H9 (cell line): ENCODE measurements at regions not wholly inside any gene's neighbourhood (a gene's known extent, or its start where the extent isn't known, plus 50 kb on each side); places are given as distances from the start of the nearest gene placed in this dataset.

Experiments used
- DNase-seq: peaks from one replicate; pipeline ENCODE4 v3.0.0-alpha.2; 2017
- H2AFZ ChIP-seq: one replicate; pipeline ENCODE4 v1.6.1; 2013; ENCODE audit warnings: mild to moderate bottlenecking, low read length, control low read depth, moderate library complexity
- H2AK5ac ChIP-seq: 2 replicates; pipeline ENCODE4 v1.6.1; 2013; ENCODE audit warnings: low read length, control low read depth, mixed read lengths; ENCODE audit not compliant: insufficient read length
- H2BK120ac ChIP-seq: one replicate; pipeline ENCODE4 v1.6.1; 2013; ENCODE audit warnings: low read depth, mild to moderate bottlenecking, low read length, control low read depth, inconsistent platforms; ENCODE audit not compliant: poor library complexity, severe bottlenecking
- H2BK12ac ChIP-seq: 2 replicates; pipeline ENCODE4 v1.6.1; 2013; ENCODE audit warnings: low read length, control low read depth, mixed read lengths, low read depth; ENCODE audit not compliant: insufficient read length
- H2BK15ac ChIP-seq: 2 replicates; pipeline ENCODE4 v1.6.1; 2013; ENCODE audit warnings: low read depth, low read length, control low read depth
- H2BK20ac ChIP-seq: one replicate; pipeline ENCODE4 v1.6.1; 2013; ENCODE audit warnings: low read depth, mild to moderate bottlenecking, low read length, control low read depth, inconsistent platforms; ENCODE audit not compliant: poor library complexity, severe bottlenecking
- H2BK5ac ChIP-seq: 2 replicates; pipeline ENCODE4 v1.6.1; 2013; ENCODE audit warnings: low read length, control low read depth, mixed read lengths; ENCODE audit not compliant: insufficient read length
- H3K14ac ChIP-seq: 2 replicates; pipeline ENCODE4 v1.6.1; 2013; ENCODE audit warnings: low read length, control low read depth; ENCODE audit not compliant: insufficient read depth
- H3K18ac ChIP-seq: 2 replicates; pipeline ENCODE4 v1.6.1; 2013; ENCODE audit warnings: low read depth, mild to moderate bottlenecking, mixed read lengths, low read length, control low read depth; ENCODE audit not compliant: insufficient read length
- H3K23ac ChIP-seq: 2 replicates; pipeline ENCODE4 v1.6.1; 2013; ENCODE audit warnings: low read length, control low read depth, mixed read lengths, low read depth; ENCODE audit not compliant: insufficient read length
- H3K23me2 ChIP-seq: 2 replicates; pipeline ENCODE4 v1.6.1; 2013; ENCODE audit warnings: low read depth, mild to moderate bottlenecking, mixed read lengths, low read length, control low read depth; ENCODE audit not compliant: insufficient read length, poor library complexity, severe bottlenecking
- H3K27ac ChIP-seq: 2 replicates; pipeline ENCODE4 v1.5.1; 2013; ENCODE audit warnings: low read length, control low read depth, mixed read lengths, low read depth; ENCODE audit not compliant: insufficient read length
- H3K27me3 ChIP-seq: 2 replicates; pipeline ENCODE4 v1.6.1; 2013; ENCODE audit warnings: low read length, control low read depth, inconsistent platforms; ENCODE audit not compliant: insufficient read depth
- H3K4ac ChIP-seq: 2 replicates; pipeline ENCODE4 v1.6.1; 2013; ENCODE audit warnings: low read depth, mild to moderate bottlenecking, control low read depth, inconsistent platforms, low read length, moderate library complexity
- H3K4me1 ChIP-seq: 2 replicates; pipeline ENCODE4 v1.6.1; 2013; ENCODE audit warnings: low read length, control low read depth, inconsistent platforms; ENCODE audit not compliant: insufficient read depth
- H3K4me2 ChIP-seq: 2 replicates; pipeline ENCODE4 v1.6.1; 2013; ENCODE audit warnings: low read length, control low read depth, mixed read lengths; ENCODE audit not compliant: insufficient read length, insufficient read depth
- H3K56ac ChIP-seq: 2 replicates; pipeline ENCODE4 v1.6.1; 2013; ENCODE audit warnings: low read depth, mild to moderate bottlenecking, mixed read lengths, low read length, control low read depth; ENCODE audit not compliant: insufficient read length
- H3K79me1 ChIP-seq: 2 replicates; pipeline ENCODE4 v1.6.1; 2013; ENCODE audit warnings: low read depth, mild to moderate bottlenecking, moderate library complexity, low read length, control low read depth, inconsistent platforms; ENCODE audit not compliant: insufficient read depth, poor library complexity, severe bottlenecking
- H3K79me2 ChIP-seq: 2 replicates; pipeline ENCODE4 v1.6.1; 2013; ENCODE audit warnings: low read length, control low read depth, inconsistent platforms; ENCODE audit not compliant: insufficient read depth
- H3K9ac ChIP-seq: 2 replicates; pipeline ENCODE4 v1.6.1; 2013; ENCODE audit warnings: low read length, control low read depth, mixed read lengths; ENCODE audit not compliant: insufficient read length; ENCODE audit errors: extremely low read depth
- H3K9me3 ChIP-seq: one replicate; pipeline ENCODE4 v1.6.1; 2013; ENCODE audit warnings: low read depth, low read length, inconsistent platforms; ENCODE audit not compliant: control insufficient read depth
- H3T11ph ChIP-seq: one replicate; pipeline ENCODE4 v1.6.1; 2013; ENCODE audit warnings: mild to moderate bottlenecking, low read length, control low read depth, inconsistent platforms
- H4K20me1 ChIP-seq: one replicate; pipeline ENCODE4 v1.6.1; 2013; ENCODE audit not compliant: control insufficient read depth, insufficient read length, insufficient read depth
- H4K5ac ChIP-seq: 2 replicates; pipeline ENCODE4 v1.6.1; 2013; ENCODE audit warnings: low read depth, mild to moderate bottlenecking, mixed read lengths, low read length, control low read depth; ENCODE audit not compliant: insufficient read length
- H4K8ac ChIP-seq: replicated peaks from 2 replicates; pipeline ENCODE4 v1.6.1; 2013; ENCODE audit warnings: low read length, control low read depth, mixed read lengths, low read depth; ENCODE audit not compliant: insufficient read length
- H4K91ac ChIP-seq: 2 replicates; pipeline ENCODE4 v1.6.1; 2013; ENCODE audit warnings: low read depth, mild to moderate bottlenecking, moderate library complexity, mixed read lengths, low read length, control low read depth; ENCODE audit not compliant: insufficient read length
- H3K27ac Mint-ChIP-seq, 3 experiments: 2 replicates in 2 of 3; 3 replicates in 1 of 3; pipeline ENCODE4 v1.8.0; 2020 to 2021; ENCODE audit warnings: mixed read lengths in 3 of 3, mild to moderate bottlenecking in 1 of 3, moderate library complexity in 1 of 3
- H3K27me3 Mint-ChIP-seq: 2 replicates; pipeline ENCODE4 v1.8.0; 2021; ENCODE audit warnings: low read depth, mild to moderate bottlenecking, moderate library complexity, mixed read lengths
- H3K36me3 Mint-ChIP-seq, 3 experiments: 2 replicates in 2 of 3; 3 replicates in 1 of 3; pipeline ENCODE4 v1.8.0; 2020 to 2021; ENCODE audit warnings: low read depth in 3 of 3, mixed read lengths in 3 of 3; ENCODE audit not compliant: insufficient read depth in 1 of 3
- H3K4me1 Mint-ChIP-seq, 2 experiments: 2 replicates each; pipeline ENCODE4 v1.8.0; 2020; ENCODE audit warnings: mixed read lengths in 2 of 2
- H3K4me3 Mint-ChIP-seq, 2 experiments: 2 replicates in 1 of 2; 3 replicates in 1 of 2; pipeline ENCODE4 v1.8.0; 2020 to 2021; ENCODE audit warnings: mild to moderate bottlenecking in 2 of 2, mixed read lengths in 2 of 2, moderate library complexity in 1 of 2
- H3K9me3 Mint-ChIP-seq, 2 experiments: 2 replicates in 1 of 2; 3 replicates in 1 of 2; pipeline ENCODE4 v1.8.0; 2020; ENCODE audit warnings: mild to moderate bottlenecking in 2 of 2, mixed read lengths in 2 of 2, moderate library complexity in 1 of 2
- CTCF ChIP-seq: fragments of 200-600 bp; sonication (generic); conservative IDR thresholded peaks from 3 replicates; pipeline ENCODE4 v1.8.0; 2021; ENCODE audit warnings: antibody characterized with exemption, mild to moderate bottlenecking
- WGBS: extraction: QIAGEN DNeasy Blood & Tissue Kit; methylation state at CpG from one replicate; pipeline ENCODE4 v1.1.7; 2013; ENCODE audit warnings: missing lambda C conversion rate, low lambda C conversion rate, mixed read lengths; ENCODE audit not compliant: insufficient read length; ENCODE audit errors: extremely low coverage; 5-methylcytosine and 5-hydroxymethylcytosine counted together

DNA sequence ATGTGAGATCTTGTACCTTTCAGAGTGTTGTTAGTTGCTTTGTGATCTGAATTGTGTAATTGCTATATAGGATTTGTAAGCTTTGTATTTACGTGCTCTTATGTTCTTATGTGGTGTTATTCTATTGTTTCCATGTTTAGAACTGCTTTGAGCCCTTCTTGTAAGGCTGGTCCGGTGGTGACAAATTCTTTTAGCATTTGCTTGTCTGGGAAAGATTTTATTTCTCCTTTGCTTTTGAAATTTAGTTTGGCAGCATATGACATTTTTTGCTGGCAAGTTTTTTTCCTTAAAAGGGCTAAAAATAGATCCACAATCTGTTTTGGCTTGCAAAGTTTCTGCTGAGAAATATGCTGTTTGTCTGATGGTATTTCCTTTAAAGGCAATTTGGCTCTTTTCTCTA is 1089.2 kb upstream of the PCDH9 start:
- H3K27ac Mint-ChIP-seq, result no peak overlapping the region
- no peaks in the 10 kb centered on the region for H3K27me3 Mint-ChIP-seq
- H3K9ac ChIP-seq, result no peak overlapping the region
- no peak overlapping the region for H3K23ac ChIP-seq
- H3K56ac ChIP-seq, result no peak overlapping the region
- H3K4me1 ChIP-seq, result no peaks in the 10 kb centered on the region
- H4K8ac ChIP-seq, result no peak overlapping the region
- H3K18ac ChIP-seq, result no peak overlapping the region
- no peak overlapping the region for H2AK5ac ChIP-seq
- TF ChIP-seq CTCF, result no peak
- no peak for DNase-seq
- peaks cover 6 to 25% (median 8%) of the 10 kb centered on the region in 3 experiments; a peak in 6 of 7 replicates for H3K36me3 Mint-ChIP-seq
- H3K79me2 ChIP-seq, result no peaks in the 10 kb centered on the region
- no peak overlapping the region for H4K5ac ChIP-seq
- H2BK120ac ChIP-seq, result no peak overlapping the region
- peaks cover 16 to 23% of the 10 kb centered on the region in 2 experiments for H3K9me3 Mint-ChIP-seq
- H4K20me1 ChIP-seq, result no peaks in the 10 kb centered on the region
- no peak overlapping the region for H4K91ac ChIP-seq
- no peaks in the 10 kb centered on the region for H3K27me3 ChIP-seq
- no peak overlapping the region for H3K27ac ChIP-seq
- no peak overlapping the region for H2AFZ ChIP-seq
- H2BK20ac ChIP-seq, result no peak overlapping the region
- H2BK12ac ChIP-seq, result no peak overlapping the region
- no peak overlapping the region for H3K4me3 Mint-ChIP-seq
- no peak overlapping the region for H3K4ac ChIP-seq
- H3K4me1 Mint-ChIP-seq, result no peaks in the 10 kb centered on the region
- no peaks in the 10 kb centered on the region for H3K79me1 ChIP-seq
- no peak overlapping the region for H2BK15ac ChIP-seq
- H2BK5ac ChIP-seq, result no peak overlapping the region
- no CpG with 5 or more reads among the region's 2 CpGs for WGBS
- no peaks in the 10 kb centered on the region for H3K9me3 ChIP-seq
- no peak overlapping the region for H3K14ac ChIP-seq
- H3K4me2 ChIP-seq, result no peak overlapping the region
- H3T11ph ChIP-seq, result no peak overlapping the region
- H3K23me2 ChIP-seq, result no peaks in the 10 kb centered on the region
